ENCODE measurements at regions not wholly inside any gene's neighbourhood (a gene's known extent, or its start where the extent isn't known, plus 50 kb on each side); places are given as distances from the start of the nearest gene placed in this dataset.

DNA sequence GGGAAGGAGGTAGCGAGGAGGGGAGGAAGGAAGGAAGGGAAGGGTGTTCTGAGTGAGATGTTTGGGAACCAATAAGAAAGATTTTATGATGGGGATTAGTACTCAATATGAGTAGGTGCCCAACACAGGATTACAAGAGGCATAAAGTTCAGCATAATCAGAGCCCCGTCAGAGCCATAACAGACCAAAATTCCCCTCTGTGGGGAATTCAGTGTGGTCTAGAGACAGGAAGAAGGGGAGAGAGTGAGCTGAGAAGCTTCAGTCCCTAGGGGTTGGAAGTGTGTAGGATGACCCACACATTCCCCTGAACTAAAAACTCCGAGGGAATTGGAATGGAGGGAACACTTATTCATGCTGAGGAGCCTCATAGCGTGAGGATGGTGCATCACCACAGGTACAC is 160.3 kb upstream of the SASH1 start (continued):
- TF ChIP-seq, protein P1, sequence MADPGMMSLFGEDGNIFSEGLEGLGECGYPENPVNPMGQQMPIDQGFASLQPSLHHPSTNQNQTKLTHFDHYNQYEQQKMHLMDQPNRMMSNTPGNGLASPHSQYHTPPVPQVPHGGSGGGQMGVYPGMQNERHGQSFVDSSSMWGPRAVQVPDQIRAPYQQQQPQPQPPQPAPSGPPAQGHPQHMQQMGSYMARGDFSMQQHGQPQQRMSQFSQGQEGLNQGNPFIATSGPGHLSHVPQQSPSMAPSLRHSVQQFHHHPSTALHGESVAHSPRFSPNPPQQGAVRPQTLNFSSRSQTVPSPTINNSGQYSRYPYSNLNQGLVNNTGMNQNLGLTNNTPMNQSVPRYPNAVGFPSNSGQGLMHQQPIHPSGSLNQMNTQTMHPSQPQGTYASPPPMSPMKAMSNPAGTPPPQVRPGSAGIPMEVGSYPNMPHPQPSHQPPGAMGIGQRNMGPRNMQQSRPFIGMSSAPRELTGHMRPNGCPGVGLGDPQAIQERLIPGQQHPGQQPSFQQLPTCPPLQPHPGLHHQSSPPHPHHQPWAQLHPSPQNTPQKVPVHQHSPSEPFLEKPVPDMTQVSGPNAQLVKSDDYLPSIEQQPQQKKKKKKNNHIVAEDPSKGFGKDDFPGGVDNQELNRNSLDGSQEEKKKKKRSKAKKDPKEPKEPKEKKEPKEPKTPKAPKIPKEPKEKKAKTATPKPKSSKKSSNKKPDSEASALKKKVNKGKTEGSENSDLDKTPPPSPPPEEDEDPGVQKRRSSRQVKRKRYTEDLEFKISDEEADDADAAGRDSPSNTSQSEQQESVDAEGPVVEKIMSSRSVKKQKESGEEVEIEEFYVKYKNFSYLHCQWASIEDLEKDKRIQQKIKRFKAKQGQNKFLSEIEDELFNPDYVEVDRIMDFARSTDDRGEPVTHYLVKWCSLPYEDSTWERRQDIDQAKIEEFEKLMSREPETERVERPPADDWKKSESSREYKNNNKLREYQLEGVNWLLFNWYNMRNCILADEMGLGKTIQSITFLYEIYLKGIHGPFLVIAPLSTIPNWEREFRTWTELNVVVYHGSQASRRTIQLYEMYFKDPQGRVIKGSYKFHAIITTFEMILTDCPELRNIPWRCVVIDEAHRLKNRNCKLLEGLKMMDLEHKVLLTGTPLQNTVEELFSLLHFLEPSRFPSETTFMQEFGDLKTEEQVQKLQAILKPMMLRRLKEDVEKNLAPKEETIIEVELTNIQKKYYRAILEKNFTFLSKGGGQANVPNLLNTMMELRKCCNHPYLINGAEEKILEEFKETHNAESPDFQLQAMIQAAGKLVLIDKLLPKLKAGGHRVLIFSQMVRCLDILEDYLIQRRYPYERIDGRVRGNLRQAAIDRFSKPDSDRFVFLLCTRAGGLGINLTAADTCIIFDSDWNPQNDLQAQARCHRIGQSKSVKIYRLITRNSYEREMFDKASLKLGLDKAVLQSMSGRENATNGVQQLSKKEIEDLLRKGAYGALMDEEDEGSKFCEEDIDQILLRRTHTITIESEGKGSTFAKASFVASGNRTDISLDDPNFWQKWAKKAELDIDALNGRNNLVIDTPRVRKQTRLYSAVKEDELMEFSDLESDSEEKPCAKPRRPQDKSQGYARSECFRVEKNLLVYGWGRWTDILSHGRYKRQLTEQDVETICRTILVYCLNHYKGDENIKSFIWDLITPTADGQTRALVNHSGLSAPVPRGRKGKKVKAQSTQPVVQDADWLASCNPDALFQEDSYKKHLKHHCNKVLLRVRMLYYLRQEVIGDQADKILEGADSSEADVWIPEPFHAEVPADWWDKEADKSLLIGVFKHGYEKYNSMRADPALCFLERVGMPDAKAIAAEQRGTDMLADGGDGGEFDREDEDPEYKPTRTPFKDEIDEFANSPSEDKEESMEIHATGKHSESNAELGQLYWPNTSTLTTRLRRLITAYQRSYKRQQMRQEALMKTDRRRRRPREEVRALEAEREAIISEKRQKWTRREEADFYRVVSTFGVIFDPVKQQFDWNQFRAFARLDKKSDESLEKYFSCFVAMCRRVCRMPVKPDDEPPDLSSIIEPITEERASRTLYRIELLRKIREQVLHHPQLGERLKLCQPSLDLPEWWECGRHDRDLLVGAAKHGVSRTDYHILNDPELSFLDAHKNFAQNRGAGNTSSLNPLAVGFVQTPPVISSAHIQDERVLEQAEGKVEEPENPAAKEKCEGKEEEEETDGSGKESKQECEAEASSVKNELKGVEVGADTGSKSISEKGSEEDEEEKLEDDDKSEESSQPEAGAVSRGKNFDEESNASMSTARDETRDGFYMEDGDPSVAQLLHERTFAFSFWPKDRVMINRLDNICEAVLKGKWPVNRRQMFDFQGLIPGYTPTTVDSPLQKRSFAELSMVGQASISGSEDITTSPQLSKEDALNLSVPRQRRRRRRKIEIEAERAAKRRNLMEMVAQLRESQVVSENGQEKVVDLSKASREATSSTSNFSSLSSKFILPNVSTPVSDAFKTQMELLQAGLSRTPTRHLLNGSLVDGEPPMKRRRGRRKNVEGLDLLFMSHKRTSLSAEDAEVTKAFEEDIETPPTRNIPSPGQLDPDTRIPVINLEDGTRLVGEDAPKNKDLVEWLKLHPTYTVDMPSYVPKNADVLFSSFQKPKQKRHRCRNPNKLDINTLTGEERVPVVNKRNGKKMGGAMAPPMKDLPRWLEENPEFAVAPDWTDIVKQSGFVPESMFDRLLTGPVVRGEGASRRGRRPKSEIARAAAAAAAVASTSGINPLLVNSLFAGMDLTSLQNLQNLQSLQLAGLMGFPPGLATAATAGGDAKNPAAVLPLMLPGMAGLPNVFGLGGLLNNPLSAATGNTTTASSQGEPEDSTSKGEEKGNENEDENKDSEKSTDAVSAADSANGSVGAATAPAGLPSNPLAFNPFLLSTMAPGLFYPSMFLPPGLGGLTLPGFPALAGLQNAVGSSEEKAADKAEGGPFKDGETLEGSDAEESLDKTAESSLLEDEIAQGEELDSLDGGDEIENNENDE (IDR thresholded peaks at IDR 0.05; ENCODE audit: insufficient replicate concordance, low read length): no peak
- TF ChIP-seq JUN (IDR thresholded peaks at IDR 0.05; ENCODE audit: low read depth, low read length) (no peak), FOSL1 (IDR thresholded peaks at IDR 0.05; ENCODE audit: insufficient read depth, low read depth, low read length) (no peak), BRCA1 (IDR thresholded peaks at IDR 0.05; ENCODE audit: low read depth, low read length) (no peak), SUZ12 (IDR thresholded peaks at IDR 0.05; ENCODE audit: low read length) (no peak), CEBPB (IDR thresholded peaks at IDR 0.05; ENCODE audit: low read depth, low read length) (no peak), RFX5 (IDR thresholded peaks at IDR 0.05; ENCODE audit: borderline replicate concordance, low read depth, low read length) (no peak), BCL11A (IDR thresholded peaks at IDR 0.05; ENCODE audit: low read depth in 2 of 2, low read length in 2 of 2) (no peak), CBX5 (IDR thresholded peaks at IDR 0.05; ENCODE audit: low read depth, low read length) (no peak)
- TF ChIP-seq, protein P2, sequence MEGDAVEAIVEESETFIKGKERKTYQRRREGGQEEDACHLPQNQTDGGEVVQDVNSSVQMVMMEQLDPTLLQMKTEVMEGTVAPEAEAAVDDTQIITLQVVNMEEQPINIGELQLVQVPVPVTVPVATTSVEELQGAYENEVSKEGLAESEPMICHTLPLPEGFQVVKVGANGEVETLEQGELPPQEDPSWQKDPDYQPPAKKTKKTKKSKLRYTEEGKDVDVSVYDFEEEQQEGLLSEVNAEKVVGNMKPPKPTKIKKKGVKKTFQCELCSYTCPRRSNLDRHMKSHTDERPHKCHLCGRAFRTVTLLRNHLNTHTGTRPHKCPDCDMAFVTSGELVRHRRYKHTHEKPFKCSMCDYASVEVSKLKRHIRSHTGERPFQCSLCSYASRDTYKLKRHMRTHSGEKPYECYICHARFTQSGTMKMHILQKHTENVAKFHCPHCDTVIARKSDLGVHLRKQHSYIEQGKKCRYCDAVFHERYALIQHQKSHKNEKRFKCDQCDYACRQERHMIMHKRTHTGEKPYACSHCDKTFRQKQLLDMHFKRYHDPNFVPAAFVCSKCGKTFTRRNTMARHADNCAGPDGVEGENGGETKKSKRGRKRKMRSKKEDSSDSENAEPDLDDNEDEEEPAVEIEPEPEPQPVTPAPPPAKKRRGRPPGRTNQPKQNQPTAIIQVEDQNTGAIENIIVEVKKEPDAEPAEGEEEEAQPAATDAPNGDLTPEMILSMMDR (IDR thresholded peaks at IDR 0.05; ENCODE audit: control extremely low read depth in 1 of 3, insufficient read depth in 1 of 3, low read depth in 1 of 3, low read length in 3 of 3): no peak

All from H1 (cell line).